PC-3 (cell line): ENCODE measurements at regions not wholly inside any gene's neighbourhood (a gene's known extent, or its start where the extent isn't known, plus 50 kb on each side); places are given as distances from the start of the nearest gene placed in this dataset.

Experiments used
- EZH2 ChIP-seq: fragments of 300-600 bp; sonication (generic); IDR thresholded peaks from one replicate; pipeline ENCODE4 v1.6.1; 2017; ENCODE audit warnings: antibody characterized with exemption, mild to moderate bottlenecking, low read length; ENCODE audit not compliant: unreplicated experiment
- EZH2phosphoT487 ChIP-seq: fragments of 300-600 bp; sonication (generic); IDR thresholded peaks from 2 replicates; pipeline ENCODE4 v1.6.1; 2018; ENCODE audit warnings: mild to moderate bottlenecking, antibody characterized with exemption, low read length, borderline replicate concordance
- TF ChIP-seq, protein P1 (sequence below): fragments of 300-600 bp; sonication (generic); conservative IDR thresholded peaks from 2 replicates; pipeline ENCODE4 v1.5.1; 2017; ENCODE audit warnings: antibody characterized with exemption, low read depth, mild to moderate bottlenecking, low read length

- TF ChIP-seq, protein P1, sequence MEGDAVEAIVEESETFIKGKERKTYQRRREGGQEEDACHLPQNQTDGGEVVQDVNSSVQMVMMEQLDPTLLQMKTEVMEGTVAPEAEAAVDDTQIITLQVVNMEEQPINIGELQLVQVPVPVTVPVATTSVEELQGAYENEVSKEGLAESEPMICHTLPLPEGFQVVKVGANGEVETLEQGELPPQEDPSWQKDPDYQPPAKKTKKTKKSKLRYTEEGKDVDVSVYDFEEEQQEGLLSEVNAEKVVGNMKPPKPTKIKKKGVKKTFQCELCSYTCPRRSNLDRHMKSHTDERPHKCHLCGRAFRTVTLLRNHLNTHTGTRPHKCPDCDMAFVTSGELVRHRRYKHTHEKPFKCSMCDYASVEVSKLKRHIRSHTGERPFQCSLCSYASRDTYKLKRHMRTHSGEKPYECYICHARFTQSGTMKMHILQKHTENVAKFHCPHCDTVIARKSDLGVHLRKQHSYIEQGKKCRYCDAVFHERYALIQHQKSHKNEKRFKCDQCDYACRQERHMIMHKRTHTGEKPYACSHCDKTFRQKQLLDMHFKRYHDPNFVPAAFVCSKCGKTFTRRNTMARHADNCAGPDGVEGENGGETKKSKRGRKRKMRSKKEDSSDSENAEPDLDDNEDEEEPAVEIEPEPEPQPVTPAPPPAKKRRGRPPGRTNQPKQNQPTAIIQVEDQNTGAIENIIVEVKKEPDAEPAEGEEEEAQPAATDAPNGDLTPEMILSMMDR = no peak
- no peak for TF ChIP-seq EZH2phosphoT487
- no peak for TF ChIP-seq EZH2
Measured at GRCh38 chr5:145403992-145404391, 431.1 kb downstream of the PRELID2 start.
